ENCODE measurements at regions not wholly inside any gene's neighbourhood (a gene's known extent, or its start where the extent isn't known, plus 50 kb on each side); places are given as distances from the start of the nearest gene placed in this dataset.
"Not testable (repeated sequence)": the region's sequence is repeated elsewhere in the genome, so short reads cannot be mapped to it uniquely, and the experiment has no call there.

GRCh38 chr9:80503671-80504281, 932.0 kb downstream of the TLE4 start:
- peaks cover 13% of the 10 kb centered on the region for H3K4me1 ChIP-seq (ENCODE audit: insufficient read depth, low read length)
- H3K9me3 ChIP-seq (ENCODE audit: low read length), result no peaks in the 10 kb centered on the region
- H3K36me3 ChIP-seq (ENCODE audit: insufficient read depth, low read length), result no peaks in the 10 kb centered on the region
- H3K27me3 ChIP-seq (ENCODE audit: insufficient read depth, low read length), result no peaks in the 10 kb centered on the region
- H3K4me3 ChIP-seq (ENCODE audit: low read length), result no peak overlapping the region
- no peak overlapping the region for H2AFZ ChIP-seq (ENCODE audit: low read depth, low read length)

- Histone ChIP-seq H3K4me3 (ENCODE audit: low read length) (no peak overlapping the region), H3K36me3 (ENCODE audit: insufficient read depth, low read length) (no peaks in the 10 kb centered on the region), H3K4me1 (ENCODE audit: insufficient read depth, low read length) (peaks cover 17% of the 10 kb centered on the region), H3K27me3 (ENCODE audit: insufficient read depth, low read length) (no peaks in the 10 kb centered on the region), H3K9me3 (ENCODE audit: low read length) (no peaks in the 10 kb centered on the region), H2AFZ (ENCODE audit: low read depth, low read length) (no peak overlapping the region)
Observed at GRCh38 chr9:80502306-80502705, 930.5 kb downstream of the TLE4 start.

- Histone ChIP-seq H3K27me3 (ENCODE audit: insufficient read depth, low read length) (no peaks in the 10 kb centered on the region), H3K4me1 (ENCODE audit: insufficient read depth, low read length) (peaks cover 17% of the 10 kb centered on the region), H3K4me3 (ENCODE audit: low read length) (no peak overlapping the region), H2AFZ (ENCODE audit: low read depth, low read length) (no peak overlapping the region), H3K9me3 (ENCODE audit: low read length) (no peaks in the 10 kb centered on the region), H3K36me3 (ENCODE audit: insufficient read depth, low read length) (no peaks in the 10 kb centered on the region)
Observed at GRCh38 chr9:80501635-80502034, 929.9 kb downstream of the TLE4 start.

DNA sequence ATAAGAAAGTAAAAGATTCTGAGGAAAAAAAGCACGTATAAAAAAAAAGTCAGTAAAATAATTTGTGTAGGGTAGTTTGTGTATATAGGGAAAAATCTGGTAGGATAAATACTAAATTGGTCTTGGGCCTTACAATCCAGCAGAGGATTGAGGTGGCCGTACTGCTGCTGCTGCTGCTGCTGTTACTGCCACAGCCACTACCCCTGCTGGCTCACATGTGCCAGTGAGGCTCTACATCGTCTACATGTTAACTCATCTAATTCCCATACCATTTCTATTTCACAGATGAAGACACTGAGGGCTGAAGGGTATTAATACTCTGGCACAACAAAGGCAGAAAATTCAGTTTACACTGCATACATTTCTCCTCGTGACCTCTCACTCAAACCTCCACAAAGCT, 928.5 kb downstream of the TLE4 start:
- no peak overlapping the region for H2AFZ ChIP-seq (ENCODE audit: low read depth, low read length)
- no peaks in the 10 kb centered on the region for H3K27me3 ChIP-seq (ENCODE audit: insufficient read depth, low read length)
- no peaks in the 10 kb centered on the region for H3K36me3 ChIP-seq (ENCODE audit: insufficient read depth, low read length)
- H3K9me3 ChIP-seq (ENCODE audit: low read length), result peaks cover 3% of the 10 kb centered on the region
- H3K4me3 ChIP-seq (ENCODE audit: low read length), result no peak overlapping the region
- H3K4me1 ChIP-seq (ENCODE audit: insufficient read depth, low read length), result peaks cover 17% of the 10 kb centered on the region

DNA sequence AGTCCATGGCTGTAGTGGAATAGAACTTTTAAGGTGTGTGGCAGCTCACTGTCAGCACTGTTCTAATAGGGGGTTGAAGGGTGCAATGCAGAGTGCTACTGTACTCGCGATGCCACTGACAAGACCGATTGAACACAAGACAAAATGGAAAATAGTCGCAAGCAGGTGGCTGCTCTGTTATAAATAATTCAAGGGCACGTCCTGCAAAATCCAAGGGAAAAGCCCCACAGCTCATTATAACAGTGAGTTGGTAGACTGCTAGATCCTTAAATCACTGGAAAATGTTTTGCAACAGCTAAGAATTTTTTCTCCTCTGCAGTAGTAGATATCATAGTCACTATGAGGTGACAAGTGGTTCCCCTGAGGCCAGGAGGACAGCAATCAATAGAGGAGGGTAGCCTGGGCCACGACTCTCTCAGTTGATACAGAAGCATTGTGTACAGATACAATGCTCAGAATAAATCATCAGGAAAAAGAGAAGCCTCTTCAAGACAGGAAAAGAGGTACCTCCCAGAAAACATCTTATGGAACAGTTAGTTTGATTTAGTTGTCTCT, 926.3 kb downstream of the TLE4 start:
- Histone ChIP-seq H3K27me3 (ENCODE audit: insufficient read depth, low read length) (no peaks in the 10 kb centered on the region), H2AFZ (ENCODE audit: low read depth, low read length) (no peak overlapping the region), H3K4me1 (ENCODE audit: insufficient read depth, low read length) (peaks cover 4% of the 10 kb centered on the region), H3K36me3 (ENCODE audit: insufficient read depth, low read length) (no peaks in the 10 kb centered on the region), H3K4me3 (ENCODE audit: low read length) (no peak overlapping the region), H3K9me3 (ENCODE audit: low read length) (peaks cover 3% of the 10 kb centered on the region)

- peaks cover 6% of the 10 kb centered on the region for H3K4me1 ChIP-seq (ENCODE audit: insufficient read depth, low read length)
- no peaks in the 10 kb centered on the region for H3K27me3 ChIP-seq (ENCODE audit: insufficient read depth, low read length)
- peaks cover 3% of the 10 kb centered on the region for H3K9me3 ChIP-seq (ENCODE audit: low read length)
- H2AFZ ChIP-seq (ENCODE audit: low read depth, low read length), result no peak overlapping the region
- no peak overlapping the region for H3K4me3 ChIP-seq (ENCODE audit: low read length)
- no peaks in the 10 kb centered on the region for H3K36me3 ChIP-seq (ENCODE audit: insufficient read depth, low read length)
Observed at GRCh38 chr9:80496901-80497556, 925.3 kb downstream of the TLE4 start.

- Histone ChIP-seq H2AFZ (ENCODE audit: low read depth, low read length) (no peak overlapping the region), H3K4me1 (ENCODE audit: insufficient read depth, low read length) (peaks cover 18% of the 10 kb centered on the region), H3K4me3 (ENCODE audit: low read length) (no peak overlapping the region), H3K36me3 (ENCODE audit: insufficient read depth, low read length) (no peaks in the 10 kb centered on the region), H3K27me3 (ENCODE audit: insufficient read depth, low read length) (no peaks in the 10 kb centered on the region), H3K9me3 (ENCODE audit: low read length) (peaks cover 3% of the 10 kb centered on the region)
Observed at GRCh38 chr9:80493258-80493657, 921.5 kb downstream of the TLE4 start.

- Histone ChIP-seq H3K27me3 (ENCODE audit: insufficient read depth, low read length) (no peaks in the 10 kb centered on the region), H3K4me3 (ENCODE audit: low read length) (no peak overlapping the region), H3K9me3 (ENCODE audit: low read length) (peaks cover 3% of the 10 kb centered on the region), H3K36me3 (ENCODE audit: insufficient read depth, low read length) (no peaks in the 10 kb centered on the region), H3K4me1 (ENCODE audit: insufficient read depth, low read length) (peaks cover 14% of the 10 kb centered on the region), H2AFZ (ENCODE audit: low read depth, low read length) (no peak overlapping the region)
Observed at GRCh38 chr9:80492221-80492620, 920.5 kb downstream of the TLE4 start.

GRCh38 chr9:80491086-80491696, 919.4 kb downstream of the TLE4 start:
- no peaks in the 10 kb centered on the region for H3K36me3 ChIP-seq (ENCODE audit: insufficient read depth, low read length)
- H3K27me3 ChIP-seq (ENCODE audit: insufficient read depth, low read length), result no peaks in the 10 kb centered on the region
- H3K4me3 ChIP-seq (ENCODE audit: low read length), result no peak overlapping the region
- no peak overlapping the region for H2AFZ ChIP-seq (ENCODE audit: low read depth, low read length)
- H3K9me3 ChIP-seq (ENCODE audit: low read length), result peaks cover 3% of the 10 kb centered on the region
- peaks cover 14% of the 10 kb centered on the region for H3K4me1 ChIP-seq (ENCODE audit: insufficient read depth, low read length)

DNA sequence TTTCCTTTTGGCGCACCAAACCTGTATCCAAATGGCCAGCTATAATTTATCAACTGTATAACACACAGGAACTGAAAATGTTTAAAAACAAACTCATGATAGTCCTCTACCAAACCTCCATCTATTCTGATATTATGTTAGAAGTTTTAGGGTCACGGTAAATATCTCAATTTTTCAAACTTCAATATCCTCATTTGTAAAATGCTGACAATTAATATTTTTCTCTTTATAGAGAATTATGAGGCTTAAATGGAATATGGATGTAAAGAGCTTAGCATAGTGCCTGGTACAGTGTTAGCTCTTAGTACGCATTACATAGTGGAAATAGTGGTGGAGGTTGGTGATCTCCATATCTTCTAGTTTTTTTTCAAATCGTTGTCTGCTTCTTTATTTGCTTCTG, 917.6 kb downstream of the TLE4 start:
- H3K27me3 ChIP-seq (ENCODE audit: insufficient read depth, low read length), result no peaks in the 10 kb centered on the region
- peaks cover 14% of the 10 kb centered on the region for H3K4me1 ChIP-seq (ENCODE audit: insufficient read depth, low read length)
- H2AFZ ChIP-seq (ENCODE audit: low read depth, low read length), result no peak overlapping the region
- no peaks in the 10 kb centered on the region for H3K36me3 ChIP-seq (ENCODE audit: insufficient read depth, low read length)
- no peak overlapping the region for H3K4me3 ChIP-seq (ENCODE audit: low read length)
- no peaks in the 10 kb centered on the region for H3K9me3 ChIP-seq (ENCODE audit: low read length)

DNA sequence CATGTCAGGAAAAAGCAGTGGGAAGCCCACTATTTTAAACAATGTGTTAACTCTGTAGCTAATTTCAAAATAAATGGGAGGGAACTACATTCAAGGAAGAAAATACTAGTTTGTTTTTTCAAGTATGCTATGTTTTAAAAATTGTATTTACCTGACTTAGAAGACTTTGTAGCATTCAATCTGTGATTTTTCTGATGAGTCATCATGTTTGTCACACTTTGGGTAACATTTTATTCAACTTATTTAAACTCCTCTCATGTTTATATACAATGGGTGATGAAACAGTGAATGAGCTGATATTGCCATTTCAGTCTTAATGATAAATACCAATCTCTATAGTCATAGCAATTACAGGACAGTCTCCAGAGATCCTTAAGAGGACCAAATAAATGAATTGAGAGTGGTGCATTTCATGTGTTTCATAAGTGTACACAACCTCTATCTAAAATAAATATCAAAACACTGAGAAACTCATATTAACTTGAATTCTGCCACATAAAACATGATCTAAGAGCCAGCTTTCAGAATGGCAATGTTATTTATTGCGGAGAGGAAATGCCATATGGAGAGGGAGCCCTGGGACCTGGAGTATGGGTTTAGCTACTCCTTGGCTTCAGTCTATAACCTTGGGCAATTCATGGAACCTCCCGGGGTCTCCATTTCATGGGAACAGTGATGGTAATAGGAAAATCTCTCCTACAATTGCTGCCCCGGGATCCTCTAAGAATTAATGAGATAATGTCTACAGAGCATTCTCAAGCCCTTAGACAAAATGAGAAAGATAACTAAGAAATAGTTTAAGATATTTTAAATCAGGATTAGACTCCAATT, 913.9 kb downstream of the TLE4 start:
- H3K9me3 ChIP-seq (ENCODE audit: low read length), result no peaks in the 10 kb centered on the region
- H2AFZ ChIP-seq (ENCODE audit: low read depth, low read length), result no peak overlapping the region
- no peaks in the 10 kb centered on the region for H3K27me3 ChIP-seq (ENCODE audit: insufficient read depth, low read length)
- no peak overlapping the region for H3K4me3 ChIP-seq (ENCODE audit: low read length)
- H3K36me3 ChIP-seq (ENCODE audit: insufficient read depth, low read length), result no peaks in the 10 kb centered on the region
- no peaks in the 10 kb centered on the region for H3K4me1 ChIP-seq (ENCODE audit: insufficient read depth, low read length)

- not testable (repeated sequence) for H3K9me3 ChIP-seq (ENCODE audit: low read length); H3K36me3 ChIP-seq (ENCODE audit: insufficient read depth, low read length); H2AFZ ChIP-seq (ENCODE audit: low read depth, low read length); H3K4me3 ChIP-seq (ENCODE audit: low read length); H3K27me3 ChIP-seq (ENCODE audit: insufficient read depth, low read length); H3K4me1 ChIP-seq (ENCODE audit: insufficient read depth, low read length)
Observed at GRCh38 chr9:80482251-80482650, 910.5 kb downstream of the TLE4 start.

- no peaks in the 10 kb centered on the region for H3K27me3 ChIP-seq (ENCODE audit: insufficient read depth, low read length)
- H3K9me3 ChIP-seq (ENCODE audit: low read length), result no peaks in the 10 kb centered on the region
- peaks cover 2% of the 10 kb centered on the region for H3K4me1 ChIP-seq (ENCODE audit: insufficient read depth, low read length)
- no peaks in the 10 kb centered on the region for H3K36me3 ChIP-seq (ENCODE audit: insufficient read depth, low read length)
- H2AFZ ChIP-seq (ENCODE audit: low read depth, low read length), result no peak overlapping the region
- no peak overlapping the region for H3K4me3 ChIP-seq (ENCODE audit: low read length)
Observed at GRCh38 chr9:80467632-80468031, 895.9 kb downstream of the TLE4 start.

Data from neuron (in vitro differentiated cells).